ENCODE measurements at regions not wholly inside any gene's neighbourhood (a gene's known extent, or its start where the extent isn't known, plus 50 kb on each side); places are given as distances from the start of the nearest gene placed in this dataset.
"Not testable (repeated sequence)": the region's sequence is repeated elsewhere in the genome, so short reads cannot be mapped to it uniquely, and the experiment has no call there.

- no peak overlapping the region for H3K4me2 ChIP-seq (ENCODE audit: low read length)
- H4K20me1 ChIP-seq (ENCODE audit: insufficient read depth, low read length) = no peaks in the 10 kb centered on the region
- no peak overlapping the region for H3K27ac ChIP-seq (ENCODE audit: low read depth, low read length, poor library complexity, severe bottlenecking)
- CTCF ChIA-PET (ENCODE audit: unreplicated experiment) = no interaction called here
- no peak for DNase-seq (ENCODE audit: low spot score)
- no peaks in the 10 kb centered on the region for H3K36me3 ChIP-seq (ENCODE audit: insufficient read depth, low read length)
- intact Hi-C loops (cut with micrococcal nuclease; ENCODE audit: unreplicated experiment) = no loop called here
- no peaks in the 10 kb centered on the region for H3K4me1 ChIP-seq (ENCODE audit: insufficient read depth, low read length, poor library complexity, severe bottlenecking)
- H3K4me3 ChIP-seq (ENCODE audit: low read depth, low read length, poor library complexity, severe bottlenecking) = no peak overlapping the region
- H3K79me2 ChIP-seq (ENCODE audit: insufficient read depth, low read depth, low read length) = no peaks in the 10 kb centered on the region
- no peaks in the 10 kb centered on the region for H3K9me3 ChIP-seq (ENCODE audit: low read length)
- POLR2A ChIA-PET = no interaction called here
- no peak for TF ChIP-seq EZH2phosphoT487 (IDR thresholded peaks at IDR 0.05; ENCODE audit: borderline replicate concordance, low read depth, low read length)
- TF ChIP-seq CTCF (conservative IDR thresholded peaks at IDR 0.05; ENCODE audit: low read length) = no peak
- no TSS peak for BruUV-seq (replicated peaks)
- H3K9me2 ChIP-seq (ENCODE audit: insufficient read depth, low read length) = no peaks in the 10 kb centered on the region
- no peak overlapping the region for H2AFZ ChIP-seq (ENCODE audit: low read length)
Observed at GRCh38 chr10:30134171-30134945, 75.0 kb upstream of the JCAD start.

DNA sequence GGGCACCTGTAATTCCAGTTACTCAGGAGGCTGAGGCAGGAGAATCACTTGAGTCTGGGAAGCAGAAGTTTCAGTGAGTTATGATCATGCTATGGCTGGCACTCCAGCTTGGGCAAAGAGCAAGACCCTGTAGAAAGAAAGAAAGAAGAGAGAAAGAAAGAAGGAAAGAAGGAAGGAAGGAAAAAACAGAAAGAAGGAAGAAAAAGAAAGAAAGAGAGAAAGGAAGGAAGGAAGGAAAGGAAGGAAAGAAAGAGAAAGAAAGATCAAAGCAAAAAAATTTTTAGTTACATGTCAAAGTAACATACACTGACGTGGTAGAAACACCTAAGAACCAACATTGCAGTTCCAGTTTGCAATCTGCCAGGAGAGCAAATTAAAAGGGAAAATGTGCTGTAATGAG lies 73.8 kb upstream of the JCAD start:
- no peak overlapping the region for H3K4me2 ChIP-seq (ENCODE audit: low read length)
- H3K36me3 ChIP-seq (ENCODE audit: insufficient read depth, low read length) = no peaks in the 10 kb centered on the region
- POLR2A ChIA-PET = no interaction called here
- CTCF ChIA-PET (ENCODE audit: unreplicated experiment) = no interaction called here
- intact Hi-C loops (cut with micrococcal nuclease; ENCODE audit: unreplicated experiment) = no loop called here
- H3K9me2 ChIP-seq (ENCODE audit: insufficient read depth, low read length) = no peaks in the 10 kb centered on the region
- no peaks in the 10 kb centered on the region for H3K79me2 ChIP-seq (ENCODE audit: insufficient read depth, low read depth, low read length)
- no peak overlapping the region for H2AFZ ChIP-seq (ENCODE audit: low read length)
- no peak for DNase-seq (ENCODE audit: low spot score)
- H4K20me1 ChIP-seq (ENCODE audit: insufficient read depth, low read length) = no peaks in the 10 kb centered on the region
- H3K4me3 ChIP-seq (ENCODE audit: low read depth, low read length, poor library complexity, severe bottlenecking) = no peak overlapping the region
- H3K9me3 ChIP-seq (ENCODE audit: low read length) = no peaks in the 10 kb centered on the region
- TF ChIP-seq CTCF (conservative IDR thresholded peaks at IDR 0.05; ENCODE audit: low read length) (no peak), EZH2phosphoT487 (IDR thresholded peaks at IDR 0.05; ENCODE audit: borderline replicate concordance, low read depth, low read length) (no peak)
- no peaks in the 10 kb centered on the region for H3K4me1 ChIP-seq (ENCODE audit: insufficient read depth, low read length, poor library complexity, severe bottlenecking)
- no TSS peak for BruUV-seq (replicated peaks)
- H3K27ac ChIP-seq (ENCODE audit: low read depth, low read length, poor library complexity, severe bottlenecking) = no peak overlapping the region

GRCh38 chr10:30131369-30131768 lies 72.0 kb upstream of the JCAD start:
- DNase-seq (ENCODE audit: low spot score); H3K9me2 ChIP-seq (ENCODE audit: insufficient read depth, low read length); H3K4me2 ChIP-seq (ENCODE audit: low read length); H3K27ac ChIP-seq (ENCODE audit: low read depth, low read length, poor library complexity, severe bottlenecking); H3K4me3 ChIP-seq (ENCODE audit: low read depth, low read length, poor library complexity, severe bottlenecking); H3K36me3 ChIP-seq (ENCODE audit: insufficient read depth, low read length); POLR2A ChIA-PET; BruUV-seq (replicated peaks); H3K9me3 ChIP-seq (ENCODE audit: low read length); H3K4me1 ChIP-seq (ENCODE audit: insufficient read depth, low read length, poor library complexity, severe bottlenecking); H4K20me1 ChIP-seq (ENCODE audit: insufficient read depth, low read length); H2AFZ ChIP-seq (ENCODE audit: low read length); intact Hi-C loops (cut with micrococcal nuclease; ENCODE audit: unreplicated experiment); H3K79me2 ChIP-seq (ENCODE audit: insufficient read depth, low read depth, low read length): not testable (repeated sequence)
- CTCF ChIA-PET (ENCODE audit: unreplicated experiment) = interaction anchor here (0.6 kb wide), 1 partner anchor 432 kb away, joined by 7 read pairs; no protein-coding TSS in a partner anchor

DNA sequence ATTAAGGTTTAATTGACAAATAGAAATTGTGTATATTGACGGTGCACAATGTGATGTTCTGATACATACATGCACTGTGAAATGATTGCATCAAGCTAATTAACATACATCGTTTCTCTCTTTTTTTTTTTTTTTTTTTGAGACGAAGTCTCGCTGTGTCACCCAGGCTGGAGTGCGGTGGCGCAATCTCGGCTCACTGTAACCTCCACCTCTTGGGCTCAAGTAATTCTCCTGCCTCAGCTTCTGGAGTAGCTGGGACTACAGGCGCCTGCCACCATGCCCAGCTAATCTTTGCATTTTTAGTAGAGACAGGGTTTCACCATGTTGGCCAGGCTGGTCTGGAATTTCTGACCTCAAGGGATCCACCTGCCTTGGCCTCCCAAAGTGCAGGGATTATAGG lies 69.9 kb upstream of the JCAD start:
- H3K9me3 ChIP-seq (ENCODE audit: low read length); H3K4me2 ChIP-seq (ENCODE audit: low read length); CTCF ChIA-PET (ENCODE audit: unreplicated experiment); DNase-seq (ENCODE audit: low spot score); intact Hi-C loops (cut with micrococcal nuclease; ENCODE audit: unreplicated experiment); BruUV-seq (replicated peaks); H3K4me3 ChIP-seq (ENCODE audit: low read depth, low read length, poor library complexity, severe bottlenecking); H3K27ac ChIP-seq (ENCODE audit: low read depth, low read length, poor library complexity, severe bottlenecking); H3K79me2 ChIP-seq (ENCODE audit: insufficient read depth, low read depth, low read length); H3K4me1 ChIP-seq (ENCODE audit: insufficient read depth, low read length, poor library complexity, severe bottlenecking); H3K9me2 ChIP-seq (ENCODE audit: insufficient read depth, low read length); H2AFZ ChIP-seq (ENCODE audit: low read length); H3K36me3 ChIP-seq (ENCODE audit: insufficient read depth, low read length); H4K20me1 ChIP-seq (ENCODE audit: insufficient read depth, low read length): not testable (repeated sequence)
- POLR2A ChIA-PET = interaction anchor here (0.6 kb wide), 1 partner anchor 45 kb away, joined by 5 read pairs; no protein-coding TSS in a partner anchor
